Esophagus (tissue), 2 donors: ENCODE measurements at regions not wholly inside any gene's neighbourhood (a gene's known extent, or its start where the extent isn't known, plus 50 kb on each side); places are given as distances from the start of the nearest gene placed in this dataset.
"Not testable (repeated sequence)": the region's sequence is repeated elsewhere in the genome, so short reads cannot be mapped to it uniquely, and the experiment has no call there.

ENCODE experiments used
- H3K27ac ChIP-seq, 2 donors: one replicate each; pipeline ENCODE4 v1.5.1; 2013; ENCODE audit warnings: low read depth in 2 of 2, mild to moderate bottlenecking in 2 of 2, inconsistent platforms in 1 of 2, low read length in 1 of 2, moderate library complexity in 1 of 2
- H3K27me3 ChIP-seq, 2 donors: one replicate each; pipeline ENCODE4 v1.6.1; 2013; ENCODE audit warnings: low read length in 2 of 2, control low read depth in 1 of 2, mild to moderate bottlenecking in 1 of 2; ENCODE audit not compliant: insufficient read depth in 2 of 2, control insufficient read depth in 1 of 2
- H3K36me3 ChIP-seq, 2 donors: one replicate each; pipeline ENCODE4 v1.6.1; 2013; ENCODE audit warnings: low read length in 1 of 2; ENCODE audit not compliant: control insufficient read depth in 2 of 2, insufficient read depth in 2 of 2
- H3K4me1 ChIP-seq, 2 donors: one replicate each; pipeline ENCODE4 v1.6.1; 2013; ENCODE audit warnings: low read length in 1 of 2; ENCODE audit not compliant: control insufficient read depth in 2 of 2, insufficient read depth in 2 of 2
- H3K4me3 ChIP-seq, 2 donors: one replicate each; pipeline ENCODE4 v1.5.1; 2013; ENCODE audit warnings: low read length in 2 of 2, mild to moderate bottlenecking in 2 of 2, low read depth in 1 of 2, moderate library complexity in 1 of 2
- H3K9me3 ChIP-seq, 2 donors: one replicate each; pipeline ENCODE4 v1.6.1; 2013; ENCODE audit warnings: mild to moderate bottlenecking in 2 of 2, low read depth in 1 of 2, low read length in 1 of 2, moderate library complexity in 1 of 2; ENCODE audit not compliant: control insufficient read depth in 2 of 2, insufficient read depth in 1 of 2
- WGBS, 2 donors: extraction: QIAGEN DNeasy Blood & Tissue Kit; methylation state at CpG; one replicate each; pipeline ENCODE4 v1.1.7; 2013; 5-methylcytosine and 5-hydroxymethylcytosine counted together
- donor health status: healthy with polysubstance abuse.
- donor health status: Bipolar disorder and iron deficiency.

DNA sequence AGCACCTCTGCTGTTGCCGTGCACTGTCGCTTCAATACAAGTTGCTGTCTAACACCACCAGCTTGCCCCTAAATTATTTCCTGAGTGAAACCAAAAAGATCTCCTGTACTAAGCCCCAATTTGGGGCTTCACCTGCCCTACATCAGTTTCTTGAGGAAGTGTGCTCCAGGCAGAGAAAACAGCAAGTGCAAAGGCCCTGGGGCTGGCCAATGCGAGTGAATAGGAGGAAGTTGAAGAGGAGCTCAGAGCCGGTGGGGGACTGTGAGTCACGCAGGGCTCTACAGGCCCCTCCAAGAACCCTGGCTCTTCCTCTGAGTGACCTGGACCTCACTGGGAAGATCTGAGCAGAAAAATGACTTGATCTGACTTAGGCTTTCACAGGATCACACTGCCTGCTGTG lies 117.2 kb downstream of the IPO8 start:
- no peak overlapping the region for H3K27ac ChIP-seq
- H3K4me3 ChIP-seq: no peak overlapping the region
- peaks cover 0 to 3% of the 10 kb centered on the region in 2 donors for H3K36me3 ChIP-seq
- 69 to 90% methylated on average over 5 of the region's 5 CpGs for WGBS, 2 donors
- H3K4me1 ChIP-seq: no peaks in the 10 kb centered on the region
- H3K27me3 ChIP-seq: no peaks in the 10 kb centered on the region
- no peaks in the 10 kb centered on the region for H3K9me3 ChIP-seq

DNA sequence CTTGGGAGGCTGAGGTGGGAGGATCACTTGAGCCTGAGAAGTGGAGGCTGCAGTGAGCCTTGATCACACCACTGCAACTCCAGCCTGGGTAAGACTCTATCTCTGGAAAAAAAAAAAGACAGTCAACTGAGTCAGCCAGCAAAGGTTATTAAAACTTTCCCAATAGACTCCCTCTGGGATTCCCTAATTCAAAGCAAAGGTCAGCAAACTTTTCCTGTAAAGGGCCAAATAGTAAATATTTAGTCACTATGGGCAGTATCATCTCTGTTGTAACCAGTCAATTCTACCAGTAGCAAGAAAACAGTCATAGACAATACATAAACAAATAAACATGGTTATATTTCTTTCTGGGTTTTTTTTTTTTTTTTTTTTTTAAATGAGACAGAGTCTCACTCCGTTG lies 122.5 kb downstream of the IPO8 start:
- WGBS, 2 donors: 83 to 86% methylated on average over 1 of the region's 1 CpG
- no peak overlapping the region for H3K27ac ChIP-seq

DNA sequence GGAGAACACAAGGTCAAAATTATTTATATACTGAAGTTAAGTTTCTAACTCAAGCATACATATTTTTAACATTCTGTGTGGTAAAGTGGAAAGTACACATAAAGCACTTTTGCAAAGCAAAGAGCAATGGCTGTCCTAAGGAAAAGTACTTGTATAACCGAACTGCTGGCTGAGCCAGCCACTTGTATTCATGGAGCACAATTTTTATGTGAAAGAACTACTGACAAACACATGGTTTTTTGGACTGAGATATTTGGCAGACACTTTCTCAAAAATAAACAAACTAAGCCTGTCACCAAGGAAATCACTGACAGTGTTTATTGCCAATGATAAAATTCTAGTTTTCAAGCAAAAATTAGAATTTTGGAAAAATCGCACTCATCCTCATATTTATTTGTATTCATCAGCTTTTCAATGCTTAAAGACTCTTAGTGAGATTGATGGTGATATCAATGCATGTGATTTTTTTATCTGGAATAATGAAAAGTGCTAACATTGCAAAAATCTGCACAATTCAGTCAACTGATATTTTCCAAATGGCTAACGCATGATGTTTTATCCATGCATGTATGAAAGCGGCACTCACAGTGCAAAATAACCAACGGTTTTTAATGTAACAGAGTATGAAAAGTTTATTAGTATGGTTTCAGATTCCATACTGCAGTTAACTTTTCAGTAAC lies 125.3 kb downstream of the IPO8 start:
- Histone ChIP-seq H3K27me3 (no peaks in the 10 kb centered on the region), H3K27ac (no peak overlapping the region), H3K9me3 (no peaks in the 10 kb centered on the region), H3K4me3 (no peak overlapping the region), H3K36me3 (no peaks in the 10 kb centered on the region), H3K4me1 (no peaks in the 10 kb centered on the region)
- WGBS, 2 donors: 71 to 73% methylated on average over 5 of the region's 5 CpGs

More for the DNA sequence above, 122.5 kb downstream of the IPO8 start:
- H3K9me3 ChIP-seq: no peaks in the 10 kb centered on the region
- no peaks in the 10 kb centered on the region for H3K27me3 ChIP-seq
- H3K36me3 ChIP-seq: no peaks in the 10 kb centered on the region
- H3K4me1 ChIP-seq: no peaks in the 10 kb centered on the region
- H3K4me3 ChIP-seq: no peak overlapping the region

DNA sequence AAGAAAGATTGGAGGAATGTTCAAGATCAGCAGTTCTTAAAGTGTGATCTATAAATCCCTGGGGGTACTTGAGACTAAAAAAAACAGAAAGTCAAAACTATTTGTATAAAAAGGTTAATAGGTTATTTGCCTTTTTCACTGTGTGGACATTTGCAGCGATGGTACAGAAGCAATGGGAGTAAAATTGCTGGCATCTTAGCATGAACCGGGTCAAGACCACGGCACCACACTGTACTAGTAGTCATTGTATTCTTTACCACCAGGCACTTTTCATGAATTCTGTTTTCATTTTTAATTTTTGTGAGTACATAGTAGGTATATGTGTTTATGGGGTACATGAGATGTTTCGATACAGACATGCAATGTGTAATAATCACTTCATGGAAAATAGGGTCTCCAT lies 126.2 kb downstream of the IPO8 start:
- no peak overlapping the region for H3K27ac ChIP-seq
- no peaks in the 10 kb centered on the region for H3K4me1 ChIP-seq
- H3K36me3 ChIP-seq: no peaks in the 10 kb centered on the region
- no peaks in the 10 kb centered on the region for H3K27me3 ChIP-seq
- no peaks in the 10 kb centered on the region for H3K9me3 ChIP-seq
- no peak overlapping the region for H3K4me3 ChIP-seq
- 63 to 90% methylated on average over 4 of the region's 4 CpGs for WGBS, 2 donors

DNA sequence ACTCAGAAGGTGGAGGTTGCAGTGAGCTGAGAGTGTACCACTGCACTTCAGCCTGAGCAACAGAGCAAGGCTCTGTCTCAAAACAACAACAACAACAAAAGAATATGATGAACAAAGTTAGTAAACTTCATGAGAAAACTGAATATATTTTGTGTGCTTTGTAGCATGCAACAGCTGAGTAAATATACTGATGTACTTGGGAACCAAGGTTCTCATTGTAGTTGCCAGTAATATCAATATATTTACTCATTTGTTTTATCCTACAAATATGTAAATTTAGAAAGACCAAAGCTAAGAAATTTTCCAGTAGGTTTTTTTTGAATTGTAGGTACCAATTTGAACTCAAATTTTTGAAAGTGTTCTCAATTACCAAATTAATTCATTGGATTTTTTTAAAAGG lies 127.2 kb downstream of the IPO8 start:
- Histone ChIP-seq H3K4me1 (no peaks in the 10 kb centered on the region), H3K27ac (no peak overlapping the region), H3K9me3 (no peaks in the 10 kb centered on the region), H3K4me3 (no peak overlapping the region), H3K27me3 (no peaks in the 10 kb centered on the region), H3K36me3 (no peaks in the 10 kb centered on the region)

DNA sequence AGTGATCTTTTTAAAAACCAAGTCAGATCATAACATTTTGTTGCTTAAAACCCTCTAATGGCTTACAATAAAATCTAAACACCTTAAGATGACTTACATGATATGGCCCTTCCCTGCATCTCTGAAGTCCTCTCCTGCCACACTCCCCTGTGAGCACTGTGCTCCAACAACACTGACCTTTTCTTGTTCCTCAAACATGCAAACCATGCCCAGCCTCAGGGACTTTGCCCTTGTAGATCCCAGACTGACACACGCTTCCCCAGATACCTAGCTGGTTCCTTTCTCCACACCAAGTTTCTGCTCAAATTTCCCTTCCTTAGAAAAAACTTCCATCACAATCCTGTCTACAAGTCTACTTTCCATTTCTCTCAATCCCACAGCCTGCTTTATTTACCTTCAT lies 128.6 kb downstream of the IPO8 start:
- Histone ChIP-seq H3K27ac (no peak overlapping the region), H3K4me3 (no peak overlapping the region), H3K27me3 (no peaks in the 10 kb centered on the region), H3K9me3 (no peaks in the 10 kb centered on the region), H3K4me1 (no peaks in the 10 kb centered on the region), H3K36me3 (no peaks in the 10 kb centered on the region)
- 68 to 96% methylated on average over 1 of the region's 1 CpG for WGBS, 2 donors

DNA sequence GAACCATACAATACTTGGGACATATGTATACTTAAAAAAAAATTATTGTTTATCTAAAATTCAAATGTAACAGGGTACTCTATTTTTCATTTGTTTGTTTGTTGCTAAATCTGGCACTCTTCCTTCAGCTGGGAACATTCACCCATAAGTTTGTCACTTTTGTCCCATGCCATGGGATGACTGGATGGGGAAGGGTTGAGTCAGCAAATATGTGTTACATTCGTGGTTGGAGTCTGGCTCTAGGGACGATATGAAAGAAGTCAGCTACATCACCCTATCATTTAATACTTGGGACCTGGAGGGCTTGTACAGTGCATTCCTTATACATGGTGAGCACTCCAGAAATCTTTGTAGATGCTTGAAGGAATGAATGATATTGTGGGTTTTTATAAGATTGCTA lies 131.3 kb downstream of the IPO8 start:
- H3K4me1 ChIP-seq: no peaks in the 10 kb centered on the region
- 70 to 72% methylated on average over 2 of the region's 2 CpGs for WGBS, 2 donors
- no peak overlapping the region for H3K27ac ChIP-seq
- no peaks in the 10 kb centered on the region for H3K9me3 ChIP-seq
- no peaks in the 10 kb centered on the region for H3K27me3 ChIP-seq
- no peaks in the 10 kb centered on the region for H3K36me3 ChIP-seq
- no peak overlapping the region for H3K4me3 ChIP-seq

DNA sequence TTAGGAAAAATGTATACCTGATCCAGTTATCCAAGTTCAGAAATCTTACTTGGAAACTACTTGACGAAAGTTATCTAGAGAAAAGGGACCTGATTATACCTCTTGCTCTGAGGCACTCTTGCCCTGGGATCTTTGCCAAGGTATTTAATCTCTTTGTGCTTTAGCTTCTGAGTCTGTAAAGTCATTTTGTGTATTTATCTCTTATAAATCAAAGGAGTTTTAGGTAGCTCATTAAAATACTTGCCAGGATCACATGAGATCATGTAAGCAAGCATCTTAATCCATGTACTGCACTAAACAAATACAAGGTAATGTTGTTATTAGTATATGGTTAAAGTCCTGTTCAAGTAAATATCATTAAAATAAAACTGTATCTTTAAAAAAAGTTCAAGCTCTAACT lies 147.5 kb downstream of the IPO8 start:
- Histone ChIP-seq H3K36me3 (no peaks in the 10 kb centered on the region), H3K4me3 (no peak overlapping the region), H3K27ac (no peak overlapping the region), H3K27me3 (no peaks in the 10 kb centered on the region), H3K4me1 (no peaks in the 10 kb centered on the region), H3K9me3 (no peaks in the 10 kb centered on the region)
- 49 to 52% methylated on average over 1 of the region's 1 CpG for whole genome bisulfite sequencing, 2 donors

DNA sequence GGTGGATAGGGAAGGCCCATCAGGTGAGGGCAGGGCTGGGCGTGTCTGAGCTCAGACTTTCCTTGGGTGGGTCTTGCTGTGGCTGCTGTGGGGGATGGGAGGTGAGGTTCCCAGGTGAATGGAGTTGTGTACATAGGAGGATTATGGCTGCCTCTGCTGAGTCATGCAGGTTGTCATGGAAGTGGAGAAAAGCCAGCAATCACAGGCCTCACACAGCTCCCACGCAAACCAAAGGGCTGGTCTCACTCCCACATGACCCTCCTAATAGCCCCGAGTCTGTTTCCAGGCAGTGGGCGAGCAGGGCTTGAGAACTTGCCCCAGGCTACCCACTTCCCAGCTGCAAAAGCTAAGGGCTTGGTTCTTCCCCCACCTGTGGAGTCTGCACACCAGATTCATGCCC lies 149.5 kb downstream of the IPO8 start:
- no peak overlapping the region for H3K27ac ChIP-seq

DNA sequence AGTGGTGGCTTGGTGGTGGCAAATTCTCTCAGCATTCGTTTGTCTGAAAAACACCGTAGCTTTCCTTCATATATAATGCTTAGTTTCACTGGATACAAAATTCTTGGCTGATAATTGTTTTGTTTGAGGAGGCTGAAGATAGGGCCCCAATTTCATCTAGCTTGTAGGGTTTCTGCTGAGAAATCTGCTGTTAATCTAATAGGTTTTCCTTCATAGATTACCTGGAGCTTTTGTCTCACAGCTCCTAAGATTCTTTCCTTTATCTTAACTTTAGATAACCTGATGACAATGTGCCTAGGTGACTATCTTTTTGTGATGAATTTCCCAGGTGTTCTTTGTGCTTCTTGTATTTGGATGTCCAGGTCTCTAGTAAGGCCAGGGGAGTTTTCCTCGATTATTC lies 151.0 kb downstream of the IPO8 start:
- not testable (repeated sequence) for H3K4me1 ChIP-seq, H3K4me3 ChIP-seq, H3K27ac ChIP-seq, H3K9me3 ChIP-seq, H3K36me3 ChIP-seq, H3K27me3 ChIP-seq
- 93% methylated on average over 3 of the region's 3 CpGs for WGBS, 2 donors

More for the DNA sequence above, 149.5 kb downstream of the IPO8 start:
- no peaks in the 10 kb centered on the region for H3K36me3 ChIP-seq
- WGBS, 2 donors: 42 to 56% methylated on average over 4 of the region's 4 CpGs
- H3K27me3 ChIP-seq: no peaks in the 10 kb centered on the region
- no peaks in the 10 kb centered on the region for H3K4me1 ChIP-seq
- no peak overlapping the region for H3K4me3 ChIP-seq
- no peaks in the 10 kb centered on the region for H3K9me3 ChIP-seq
